Naive thymus-derived CD4-positive, alpha-beta T cell (primary cell): ENCODE measurements at regions not wholly inside any gene's neighbourhood (a gene's known extent, or its start where the extent isn't known, plus 50 kb on each side); places are given as distances from the start of the nearest gene placed in this dataset.
"Not testable (repeated sequence)": the region's sequence is repeated elsewhere in the genome, so short reads cannot be mapped to it uniquely, and the experiment has no call there.

Experiments used
- ATAC-seq: fragments of 150-1000 bp; cut with Tn5 transposase; 2 replicates; pipeline ENCODE4 v1.10.0; 2021; ENCODE audit warnings: mild to moderate bottlenecking, moderate library complexity
- CTCF ChIA-PET: fragments of 350-600 bp; sonication (Branson Sonifier 250); formaldehyde crosslinking; loops from one replicate; lab custom pipeline; 2021; ENCODE audit warnings: antibody characterized with exemption; lab: Charles Lee
- POLR2A ChIA-PET: fragments of 350-600 bp; sonication (Branson Sonifier 250); formaldehyde crosslinking; loops from one replicate; lab custom pipeline; 2021; ENCODE audit warnings: antibody characterized with exemption, inconsistent platforms; lab: Charles Lee
- DNase-seq, 9 donors: peaks; one replicate each; pipeline versions ENCODE4 v3.0.0 to v3.0.0-alpha.2; 2020 to 2022; ENCODE audit warnings: mixed read lengths in 1 of 9
- H3K27ac ChIP-seq: one replicate; pipeline ENCODE4 v1.7.0; 2013; ENCODE audit warnings: mild to moderate bottlenecking, low read depth, low read length, moderate library complexity
- H3K27me3 ChIP-seq, 2 donors: one replicate each; pipeline ENCODE4 v1.7.0; 2013; ENCODE audit warnings: low read length in 2 of 2, mild to moderate bottlenecking in 2 of 2, moderate library complexity in 2 of 2; ENCODE audit not compliant: control insufficient read depth in 2 of 2, insufficient read depth in 2 of 2
- H3K36me3 ChIP-seq, 3 experiments: 1 replicate in 2 of 3; 2 replicates in 1 of 3; pipeline ENCODE4 v1.7.0; 2013; ENCODE audit warnings: low read length in 3 of 3, mild to moderate bottlenecking in 3 of 3, moderate library complexity in 1 of 3; ENCODE audit not compliant: insufficient read depth in 3 of 3, control insufficient read depth in 2 of 3
- H3K4me1 ChIP-seq, 2 donors: one replicate each; pipeline ENCODE4 v1.7.0; 2013; ENCODE audit warnings: low read length in 2 of 2, mild to moderate bottlenecking in 2 of 2, moderate library complexity in 1 of 2; ENCODE audit not compliant: control insufficient read depth in 2 of 2, insufficient read depth in 2 of 2
- H3K4me3 ChIP-seq: 2 replicates; pipeline ENCODE4 v1.7.0; 2013; ENCODE audit warnings: mild to moderate bottlenecking, low read length
- H3K9me3 ChIP-seq, 3 experiments: 1 replicate in 2 of 3; 2 replicates in 1 of 3; pipeline ENCODE4 v1.7.0; 2013; ENCODE audit warnings: low read length in 3 of 3; ENCODE audit not compliant: control insufficient read depth in 2 of 3
- H3K27ac Mint-ChIP-seq, 9 donors: one replicate each; pipeline ENCODE4 v1.8.0; 2020 to 2022; ENCODE audit warnings: mixed read lengths in 9 of 9, mild to moderate bottlenecking in 8 of 9, moderate library complexity in 5 of 9, inconsistent platforms in 2 of 9
- H3K27me3 Mint-ChIP-seq, 5 donors: one replicate each; pipeline ENCODE4 v1.8.0; 2021 to 2022; ENCODE audit warnings: mixed read lengths in 5 of 5, mild to moderate bottlenecking in 1 of 5
- H3K36me3 Mint-ChIP-seq, 5 donors: one replicate each; pipeline ENCODE4 v1.8.0; 2020 to 2022; ENCODE audit warnings: mixed read lengths in 5 of 5, mild to moderate bottlenecking in 3 of 5, inconsistent platforms in 1 of 5
- H3K4me1 Mint-ChIP-seq, 7 donors: one replicate each; pipeline ENCODE4 v1.8.0; 2020 to 2022; ENCODE audit warnings: mixed read lengths in 7 of 7, mild to moderate bottlenecking in 3 of 7, inconsistent platforms in 1 of 7
- H3K4me3 Mint-ChIP-seq, 10 donors: one replicate each; pipeline ENCODE4 v1.8.0; 2020 to 2022; ENCODE audit warnings: mild to moderate bottlenecking in 10 of 10, mixed read lengths in 10 of 10, moderate library complexity in 6 of 10, inconsistent platforms in 2 of 10
- H3K9me3 Mint-ChIP-seq, 11 donors: one replicate each; pipeline ENCODE4 v1.8.0; 2020 to 2022; ENCODE audit warnings: mixed read lengths in 11 of 11, mild to moderate bottlenecking in 4 of 11, inconsistent platforms in 1 of 11, moderate library complexity in 1 of 11
- intact Hi-C, 2 donors: fragments of 100-400 bp; cut with micrococcal nuclease; formaldehyde crosslinking; loops; one replicate each; pipeline ENCODE4 v1.15.1; 2023

GRCh38 chr4:13750594-13750993, 123.1 kb upstream of the BOD1L1 start:
- no peaks in the 10 kb centered on the region for H3K36me3 Mint-ChIP-seq
- no peak for DNase-seq
- peaks cover 0 to 21% (median 3%) of the 10 kb centered on the region in 11 donors for H3K9me3 Mint-ChIP-seq
- Histone ChIP-seq H3K36me3 (no peaks in the 10 kb centered on the region), H3K27ac (no peak overlapping the region), H3K4me3 (no peak overlapping the region), H3K4me1 (no peaks in the 10 kb centered on the region), H3K9me3 (no peaks in the 10 kb centered on the region), H3K27me3 (no peaks in the 10 kb centered on the region)
- peaks cover 0 to 25% (median 11%) of the 10 kb centered on the region in 5 donors for H3K27me3 Mint-ChIP-seq
- H3K4me1 Mint-ChIP-seq: no peaks in the 10 kb centered on the region
- ChIA-PET CTCF (no interaction called here), POLR2A (no interaction called here)
- no peak overlapping the region for H3K27ac Mint-ChIP-seq
- no peak overlapping the region for H3K4me3 Mint-ChIP-seq
- ATAC-seq: no peak
- intact Hi-C loops: no loop called here

- H3K27ac Mint-ChIP-seq, H3K4me3 ChIP-seq, H3K4me1 ChIP-seq, H3K4me3 Mint-ChIP-seq, H3K27ac ChIP-seq, CTCF ChIA-PET, intact Hi-C loops, POLR2A ChIA-PET, H3K27me3 ChIP-seq, DNase-seq, H3K36me3 ChIP-seq, ATAC-seq, H3K4me1 Mint-ChIP-seq: not testable (repeated sequence)
- H3K27me3 Mint-ChIP-seq: peaks cover 0 to 12% (median 0%) of the 10 kb centered on the region in 5 donors
- H3K9me3 ChIP-seq: peaks cover 0 to 16% (median 0%) of the 10 kb centered on the region in 3 experiments
- H3K9me3 Mint-ChIP-seq: peaks cover 12 to 55% (median 33%) of the 10 kb centered on the region in 11 donors
- H3K36me3 Mint-ChIP-seq: peaks cover 0 to 15% (median 4%) of the 10 kb centered on the region in 5 donors
Observed at GRCh38 chr4:13761581-13761980, 134.1 kb upstream of the BOD1L1 start.

- H3K9me3 Mint-ChIP-seq: peaks cover 12 to 51% (median 32%) of the 10 kb centered on the region in 11 donors
- ChIA-PET CTCF (no interaction called here), POLR2A (no interaction called here)
- no peaks in the 10 kb centered on the region for H3K4me1 Mint-ChIP-seq
- H3K36me3 Mint-ChIP-seq: peaks cover 0 to 15% (median 4%) of the 10 kb centered on the region in 5 donors
- no peak overlapping the region for H3K4me3 ChIP-seq
- H3K36me3 ChIP-seq: no peaks in the 10 kb centered on the region
- intact Hi-C loops: no loop called here
- H3K27me3 Mint-ChIP-seq: peaks cover 0 to 12% (median 0%) of the 10 kb centered on the region in 5 donors
- no peak overlapping the region for H3K4me3 Mint-ChIP-seq
- H3K27ac ChIP-seq: no peak overlapping the region
- no peaks in the 10 kb centered on the region for H3K4me1 ChIP-seq
- H3K27ac Mint-ChIP-seq: no peak overlapping the region
- DNase-seq (no peak), ATAC-seq (no peak)
- no peaks in the 10 kb centered on the region for H3K27me3 ChIP-seq
- peaks cover 0 to 16% (median 0%) of the 10 kb centered on the region in 3 experiments for H3K9me3 ChIP-seq
Observed at GRCh38 chr4:13762130-13762529, 134.6 kb upstream of the BOD1L1 start.

GRCh38 chr4:13763707-13764106, 136.2 kb upstream of the BOD1L1 start:
- ATAC-seq: no peak
- CTCF ChIA-PET: no interaction called here
- DNase-seq: no peak

GRCh38 chr4:13765539-13765938, 138.0 kb upstream of the BOD1L1 start:
- Histone ChIP-seq H3K4me3 (no peak overlapping the region), H3K36me3 (no peaks in the 10 kb centered on the region)

More at GRCh38 chr4:13763707-13764106, 136.2 kb upstream of the BOD1L1 start:
- Mint-ChIP-seq H3K36me3 (peaks cover 0 to 13% (median 3%) of the 10 kb centered on the region in 5 donors), H3K27me3 (peaks cover 0 to 10% (median 0%) of the 10 kb centered on the region in 5 donors), H3K4me3 (no peak overlapping the region), H3K9me3 (peaks cover 8 to 36% (median 24%) of the 10 kb centered on the region in 11 donors), H3K27ac (no peak overlapping the region), H3K4me1 (no peaks in the 10 kb centered on the region)
- Histone ChIP-seq H3K4me1 (no peaks in the 10 kb centered on the region), H3K4me3 (no peak overlapping the region), H3K36me3 (no peaks in the 10 kb centered on the region), H3K27ac (no peak overlapping the region), H3K9me3 (peaks cover 0 to 4% (median 0%) of the 10 kb centered on the region in 3 experiments), H3K27me3 (no peaks in the 10 kb centered on the region)
- intact Hi-C loops: no loop called here
- POLR2A ChIA-PET: no interaction called here

GRCh38 chr4:13766761-13767540, 139.4 kb upstream of the BOD1L1 start:
- no peaks in the 10 kb centered on the region for H3K9me3 ChIP-seq
- POLR2A ChIA-PET: no interaction called here
- no peaks in the 10 kb centered on the region for H3K36me3 ChIP-seq
- no peaks in the 10 kb centered on the region for H3K27me3 ChIP-seq
- H3K4me3 ChIP-seq: no peak overlapping the region
- Mint-ChIP-seq H3K36me3 (peaks cover 0 to 7% (median 0%) of the 10 kb centered on the region in 5 donors), H3K27ac (no peak overlapping the region), H3K27me3 (peaks cover 0 to 4% (median 0%) of the 10 kb centered on the region in 5 donors), H3K4me1 (no peaks in the 10 kb centered on the region), H3K4me3 (no peak overlapping the region), H3K9me3 (peaks cover 6 to 38% (median 16%) of the 10 kb centered on the region in 11 donors)
- ATAC-seq (no peak), DNase-seq (no peak)
- CTCF ChIA-PET: no interaction called here
- intact Hi-C loops: no loop called here
- no peaks in the 10 kb centered on the region for H3K4me1 ChIP-seq
- no peak overlapping the region for H3K27ac ChIP-seq

More at GRCh38 chr4:13765539-13765938, 138.0 kb upstream of the BOD1L1 start:
- ChIA-PET POLR2A (no interaction called here), CTCF (no interaction called here)
- no peak overlapping the region for H3K27ac ChIP-seq
- no peaks in the 10 kb centered on the region for H3K9me3 ChIP-seq
- no peaks in the 10 kb centered on the region for H3K4me1 Mint-ChIP-seq
- peaks cover 0 to 4% (median 0%) of the 10 kb centered on the region in 5 donors for H3K27me3 Mint-ChIP-seq
- H3K4me1 ChIP-seq: no peaks in the 10 kb centered on the region
- peaks cover 0 to 7% (median 0%) of the 10 kb centered on the region in 5 donors for H3K36me3 Mint-ChIP-seq
- DNase-seq (no peak), ATAC-seq (no peak)
- no peaks in the 10 kb centered on the region for H3K27me3 ChIP-seq
- no peak overlapping the region for H3K27ac Mint-ChIP-seq
- H3K9me3 Mint-ChIP-seq: peaks cover 6 to 28% (median 12%) of the 10 kb centered on the region in 11 donors
- H3K4me3 Mint-ChIP-seq: no peak overlapping the region
- intact Hi-C loops: no loop called here
